GM18507 (cell line): ENCODE measurements at regions not wholly inside any gene's neighbourhood (a gene's known extent, or its start where the extent isn't known, plus 50 kb on each side); places are given as distances from the start of the nearest gene placed in this dataset.
"Not testable (repeated sequence)": the region's sequence is repeated elsewhere in the genome, so short reads cannot be mapped to it uniquely, and the experiment has no call there.

Source experiments
- DNase-seq: peaks from one replicate; pipeline ENCODE4 v3.0.0; 2011; ENCODE audit warnings: low read depth; ENCODE audit not compliant: insufficient read length; ENCODE audit errors: extremely low spot score
- FAIRE-seq: peaks from 2 replicates; lab custom pipeline; 2011; peaks lifted over from hg19 to GRCh38; lab: Jason Lieb, UNC

- DNase-seq, FAIRE-seq: not testable (repeated sequence)
Observed at GRCh38 chr9:90226839-90227338, 415.7 kb downstream of the DIRAS2 start.

- not testable (repeated sequence) for DNase-seq, FAIRE-seq
Observed at GRCh38 chr9:90233081-90233480, 409.5 kb downstream of the DIRAS2 start.

- DNase-seq (no peak), FAIRE-seq (no peak)
Observed at GRCh38 chr9:90240541-90240940, 402.1 kb downstream of the DIRAS2 start.

GRCh38 chr9:90245661-90246060, 397.0 kb downstream of the DIRAS2 start:
- DNase-seq: no peak
- no peak for FAIRE-seq

GRCh38 chr9:90249094-90249493, 393.5 kb downstream of the DIRAS2 start:
- DNase-seq: no peak
- no peak for FAIRE-seq

GRCh38 chr9:90251316-90251715, 391.3 kb downstream of the DIRAS2 start:
- FAIRE-seq: no peak
- no peak for DNase-seq

GRCh38 chr9:90256345-90256744, 386.3 kb downstream of the DIRAS2 start:
- DNase-seq (no peak), FAIRE-seq (no peak)

GRCh38 chr9:90259311-90260246, 383.0 kb downstream of the DIRAS2 start:
- DNase-seq (no peak), FAIRE-seq (no peak)

- FAIRE-seq: no peak
- DNase-seq: no peak
Observed at GRCh38 chr9:90261698-90262097, 380.9 kb downstream of the DIRAS2 start.

GRCh38 chr9:90268613-90269012, 374.0 kb downstream of the DIRAS2 start:
- FAIRE-seq: no peak
- no peak for DNase-seq

- no peak for FAIRE-seq
- DNase-seq: no peak
Observed at GRCh38 chr9:90271707-90272106, 370.9 kb downstream of the DIRAS2 start.

GRCh38 chr9:90274725-90275124, 367.9 kb downstream of the DIRAS2 start:
- FAIRE-seq: no peak

GRCh38 chr9:90285946-90286345, 356.7 kb downstream of the DIRAS2 start:
- peak; percentile 33 for FAIRE-seq
- DNase-seq: no peak

More at GRCh38 chr9:90274725-90275124, 367.9 kb downstream of the DIRAS2 start:
- DNase-seq: no peak

- FAIRE-seq (peak; percentile 96), DNase-seq (peak; percentile 32)
Observed at GRCh38 chr9:90287567-90288274, 354.9 kb downstream of the DIRAS2 start.

GRCh38 chr9:90288275-90288639, 354.4 kb downstream of the DIRAS2 start:
- DNase-seq: no peak
- FAIRE-seq: no peak

GRCh38 chr9:90290716-90291485, 351.7 kb downstream of the DIRAS2 start:
- no peak for FAIRE-seq
- no peak for DNase-seq

- FAIRE-seq (no peak), DNase-seq (no peak)
Observed at GRCh38 chr9:90296539-90296938, 346.1 kb downstream of the DIRAS2 start.

GRCh38 chr9:90299968-90300367, 342.7 kb downstream of the DIRAS2 start:
- FAIRE-seq (no peak), DNase-seq (no peak)

GRCh38 chr9:90300611-90301276, 341.9 kb downstream of the DIRAS2 start:
- DNase-seq (no peak), FAIRE-seq (no peak)
